ENCODE measurements at regions not wholly inside any gene's neighbourhood (a gene's known extent, or its start where the extent isn't known, plus 50 kb on each side); places are given as distances from the start of the nearest gene placed in this dataset.

GRCh38 chr10:75304313-75304712, 68.6 kb upstream of the COMTD1 start (continued):
- TF ChIP-seq, protein P1, sequence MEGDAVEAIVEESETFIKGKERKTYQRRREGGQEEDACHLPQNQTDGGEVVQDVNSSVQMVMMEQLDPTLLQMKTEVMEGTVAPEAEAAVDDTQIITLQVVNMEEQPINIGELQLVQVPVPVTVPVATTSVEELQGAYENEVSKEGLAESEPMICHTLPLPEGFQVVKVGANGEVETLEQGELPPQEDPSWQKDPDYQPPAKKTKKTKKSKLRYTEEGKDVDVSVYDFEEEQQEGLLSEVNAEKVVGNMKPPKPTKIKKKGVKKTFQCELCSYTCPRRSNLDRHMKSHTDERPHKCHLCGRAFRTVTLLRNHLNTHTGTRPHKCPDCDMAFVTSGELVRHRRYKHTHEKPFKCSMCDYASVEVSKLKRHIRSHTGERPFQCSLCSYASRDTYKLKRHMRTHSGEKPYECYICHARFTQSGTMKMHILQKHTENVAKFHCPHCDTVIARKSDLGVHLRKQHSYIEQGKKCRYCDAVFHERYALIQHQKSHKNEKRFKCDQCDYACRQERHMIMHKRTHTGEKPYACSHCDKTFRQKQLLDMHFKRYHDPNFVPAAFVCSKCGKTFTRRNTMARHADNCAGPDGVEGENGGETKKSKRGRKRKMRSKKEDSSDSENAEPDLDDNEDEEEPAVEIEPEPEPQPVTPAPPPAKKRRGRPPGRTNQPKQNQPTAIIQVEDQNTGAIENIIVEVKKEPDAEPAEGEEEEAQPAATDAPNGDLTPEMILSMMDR (IDR thresholded peaks at IDR 0.05) = no peak
- no peak for TF ChIP-seq EZH2phosphoT487 (IDR thresholded peaks at IDR 0.05; ENCODE audit: borderline replicate concordance, low read depth)

DNA sequence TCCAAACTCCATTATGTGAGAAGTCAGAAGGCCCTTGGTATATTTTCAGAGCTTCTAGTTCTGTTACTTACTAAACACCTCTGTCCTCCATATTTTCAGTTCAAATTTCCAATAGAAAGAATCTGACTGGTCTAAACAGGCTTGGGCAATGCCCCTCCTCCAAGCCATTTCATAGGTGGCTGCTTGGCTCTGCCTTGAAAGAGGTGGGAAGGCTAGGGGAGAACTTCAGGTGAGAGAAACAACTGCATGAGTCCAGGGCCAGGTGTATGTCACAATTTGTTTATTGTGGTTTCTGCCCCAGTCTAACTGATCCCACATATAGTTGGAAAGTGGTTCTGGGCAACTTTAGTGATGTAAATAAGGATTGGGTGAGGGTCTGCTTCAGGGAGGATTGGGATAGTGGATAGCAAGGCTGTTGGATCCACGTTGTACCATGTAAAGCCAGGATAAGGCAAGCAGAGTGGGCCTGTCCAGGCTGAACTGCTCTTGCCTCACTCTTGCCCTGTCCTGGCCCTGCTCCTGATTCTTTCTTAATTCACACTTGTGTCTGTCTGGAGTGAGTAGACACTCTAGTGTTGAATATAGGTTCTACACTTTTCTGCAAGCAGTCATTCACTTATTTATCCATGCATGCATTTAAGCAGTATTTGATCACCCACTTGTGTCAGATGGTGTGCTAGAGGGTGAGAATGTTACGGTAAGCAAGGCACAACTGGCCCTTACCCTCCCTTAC, 67.5 kb upstream of the COMTD1 start:
- Histone ChIP-seq H3K9me3 (peaks cover 15% of the 10 kb centered on the region; the same call in 1 of the 2 replicates), H3F3A (replicated peaks; ENCODE audit: insufficient read depth) (peaks cover 11% of the 10 kb centered on the region), H3K79me2 (ENCODE audit: insufficient read depth) (no peaks in the 10 kb centered on the region), H3K27me3 (ENCODE audit: insufficient read depth) (no peaks in the 10 kb centered on the region), H3K4me1 (ENCODE audit: control insufficient read depth in 1 of 2, insufficient read depth in 2 of 2, low read depth in 1 of 2, low read length in 1 of 2) (no peaks in the 10 kb centered on the region), H4K20me1 (ENCODE audit: insufficient read depth) (no peaks in the 10 kb centered on the region), H3K4me3 (ENCODE audit: low read depth in 2 of 2, low read length in 1 of 2) (no peak overlapping the region), H3K36me3 (replicated peaks in 1 of 2; ENCODE audit: control insufficient read depth in 1 of 2, insufficient read depth in 2 of 2, low read length in 1 of 2) (no peaks in the 10 kb centered on the region), H3K4me2 (no peak overlapping the region), H2AFZ (ENCODE audit: low read depth) (no peak overlapping the region), H3K9ac (no peak overlapping the region), H3K9me2 (no peaks in the 10 kb centered on the region), H3K27ac (ENCODE audit: low read depth in 2 of 2, low read length in 1 of 2) (no peak overlapping the region)
- no peak for TF ChIP-seq GATA2 (CRISPR knock-in tag; IDR thresholded peaks at IDR 0.05)
- DNase-seq = no peak
- ChIA-PET POLR2A (no interaction called here), CTCF (no interaction called here)
- 21% methylated on average over 2 of the region's 2 CpGs for WGBS (ENCODE audit: low lambda C conversion rate)

- no peak overlapping the region for H3K4me3 ChIP-seq (ENCODE audit: low read depth in 2 of 2, low read length in 1 of 2)
- ChIA-PET POLR2A (interaction anchor here (0.6 kb wide), 1 partner anchor 728 kb away, joined by 3 read pairs; no protein-coding TSS in a partner anchor), CTCF (interaction anchor here (1.0 kb wide), 1 partner anchor 9 kb away, joined by 4 read pairs; no protein-coding TSS in a partner anchor)
- H3K9me2 ChIP-seq = no peaks in the 10 kb centered on the region
- TF ChIP-seq ELF1 (IDR thresholded peaks at IDR 0.05) (no peak), MXI1 (IDR thresholded peaks at IDR 0.05; ENCODE audit: low read depth, low read length) (no peak), RCOR1 (IDR thresholded peaks at IDR 0.05; ENCODE audit: low read length) (no peak), NRF1 (IDR thresholded peaks at IDR 0.05; ENCODE audit: low read depth, low read length) (no peak), SMC3 (IDR thresholded peaks at IDR 0.05; ENCODE audit: low read depth, low read length) (no peak), EZH2phosphoT487 (IDR thresholded peaks at IDR 0.05; ENCODE audit: borderline replicate concordance, low read depth) (no peak), RAD21 (IDR thresholded peaks at IDR 0.05; ENCODE audit: low read length) (no peak), POLR2AphosphoS5 (IDR thresholded peaks at IDR 0.05; ENCODE audit: low read depth, low read length) (no peak), JUND (IDR thresholded peaks at IDR 0.05) (no peak), NFIC (IDR thresholded peaks at IDR 0.05; ENCODE audit: borderline replicate concordance) (no peak)
- TF ChIP-seq, protein P1 (IDR thresholded peaks at IDR 0.05) = no peak
- TF ChIP-seq, protein P2, sequence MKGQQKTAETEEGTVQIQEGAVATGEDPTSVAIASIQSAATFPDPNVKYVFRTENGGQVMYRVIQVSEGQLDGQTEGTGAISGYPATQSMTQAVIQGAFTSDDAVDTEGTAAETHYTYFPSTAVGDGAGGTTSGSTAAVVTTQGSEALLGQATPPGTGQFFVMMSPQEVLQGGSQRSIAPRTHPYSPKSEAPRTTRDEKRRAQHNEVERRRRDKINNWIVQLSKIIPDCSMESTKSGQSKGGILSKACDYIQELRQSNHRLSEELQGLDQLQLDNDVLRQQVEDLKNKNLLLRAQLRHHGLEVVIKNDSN (IDR thresholded peaks at IDR 0.05; ENCODE audit: borderline replicate concordance, low read depth) = no peak
- no peaks in the 10 kb centered on the region for H4K20me1 ChIP-seq (ENCODE audit: insufficient read depth)
- H3F3A ChIP-seq (replicated peaks; ENCODE audit: insufficient read depth) = peaks cover 11% of the 10 kb centered on the region
- no peak for DNase-seq
- H2AFZ ChIP-seq (ENCODE audit: low read depth) = no peak overlapping the region
- H3K9me3 ChIP-seq = peaks cover 15% of the 10 kb centered on the region; the same call in 1 of the 2 replicates
- no peak overlapping the region for H3K9ac ChIP-seq
- H3K4me2 ChIP-seq = no peak overlapping the region
- H3K4me1 ChIP-seq (ENCODE audit: control insufficient read depth in 1 of 2, insufficient read depth in 2 of 2, low read depth in 1 of 2, low read length in 1 of 2) = no peaks in the 10 kb centered on the region
- H3K79me2 ChIP-seq (ENCODE audit: insufficient read depth) = no peaks in the 10 kb centered on the region
- H3K36me3 ChIP-seq (replicated peaks in 1 of 2; ENCODE audit: control insufficient read depth in 1 of 2, insufficient read depth in 2 of 2, low read length in 1 of 2) = no peaks in the 10 kb centered on the region
- no peak overlapping the region for H3K27ac ChIP-seq (ENCODE audit: low read depth in 2 of 2, low read length in 1 of 2)
- 2% methylated on average over 1 of the region's 1 CpG for WGBS (ENCODE audit: low lambda C conversion rate)
- no peaks in the 10 kb centered on the region for H3K27me3 ChIP-seq (ENCODE audit: insufficient read depth)
These were observed 66.3 kb upstream of the COMTD1 start for GRCh38 chr10:75302029-75302428.

Data from SK-N-SH (cell line).